ENCODE measurements at regions not wholly inside any gene's neighbourhood (a gene's known extent, or its start where the extent isn't known, plus 50 kb on each side); places are given as distances from the start of the nearest gene placed in this dataset.

GRCh38 chr1:116288201-116288598 lies 84.8 kb upstream of the ATP1A1 start:
- Histone ChIP-seq H3K4me3 (no peak overlapping the region), H3K4me1 (ENCODE audit: control insufficient read depth in 5 of 5, insufficient read depth in 5 of 5, low read length in 5 of 5) (no peaks in the 10 kb centered on the region), H3K27ac (ENCODE audit: low read depth in 1 of 2, low read length in 1 of 2) (no peak overlapping the region), H3K9me3 (ENCODE audit: control insufficient read depth in 4 of 4, insufficient read depth in 3 of 4, low read length in 3 of 4) (no peaks in the 10 kb centered on the region), H3K36me3 (ENCODE audit: control insufficient read depth in 4 of 4, insufficient read depth in 4 of 4, low read length in 4 of 4) (no peaks in the 10 kb centered on the region), H3K27me3 (ENCODE audit: control insufficient read depth in 3 of 3, insufficient read depth in 3 of 3, low read length in 2 of 3) (no peaks in the 10 kb centered on the region), H3K9ac (ENCODE audit: insufficient read depth in 1 of 2, low read length in 2 of 2) (no peak overlapping the region)
- no peak for TF ChIP-seq CTCF (IDR thresholded peaks at IDR 0.05; ENCODE audit: control extremely low read depth, extremely low read depth)
- DNase-seq (no peak), ATAC-seq (ENCODE audit: insufficient read depth, low FRiP score) (no peak)
- 57 to 76% methylated on average over 2 of the region's 2 CpGs for WGBS, 2 donors

GRCh38 chr1:116289193-116289592 lies 83.9 kb upstream of the ATP1A1 start:
- no peak for ATAC-seq (ENCODE audit: insufficient read depth, low FRiP score)
- Histone ChIP-seq H3K27ac (ENCODE audit: low read depth in 1 of 2, low read length in 1 of 2) (no peak overlapping the region), H3K27me3 (ENCODE audit: control insufficient read depth in 3 of 3, insufficient read depth in 3 of 3, low read length in 2 of 3) (no peaks in the 10 kb centered on the region), H3K36me3 (ENCODE audit: control insufficient read depth in 4 of 4, insufficient read depth in 4 of 4, low read length in 4 of 4) (no peaks in the 10 kb centered on the region), H3K4me1 (ENCODE audit: control insufficient read depth in 5 of 5, insufficient read depth in 5 of 5, low read length in 5 of 5) (no peaks in the 10 kb centered on the region), H3K9me3 (ENCODE audit: control insufficient read depth in 4 of 4, insufficient read depth in 3 of 4, low read length in 3 of 4) (no peaks in the 10 kb centered on the region), H3K4me3 (no peak overlapping the region), H3K9ac (ENCODE audit: insufficient read depth in 1 of 2, low read length in 2 of 2) (no peak overlapping the region)
- peak in 1 of 3 donors; percentile 42 for DNase-seq
- TF ChIP-seq CTCF (IDR thresholded peaks at IDR 0.05; ENCODE audit: control extremely low read depth, extremely low read depth), result no peak
- WGBS, 2 donors, result 81 to 84% methylated on average over 2 of the region's 2 CpGs

- ATAC-seq (ENCODE audit: insufficient read depth, low FRiP score), result no peak
- Histone ChIP-seq H3K9ac (ENCODE audit: insufficient read depth in 1 of 2, low read length in 2 of 2) (no peak overlapping the region), H3K4me1 (ENCODE audit: control insufficient read depth in 5 of 5, insufficient read depth in 5 of 5, low read length in 5 of 5) (no peaks in the 10 kb centered on the region), H3K27me3 (ENCODE audit: control insufficient read depth in 3 of 3, insufficient read depth in 3 of 3, low read length in 2 of 3) (no peaks in the 10 kb centered on the region), H3K36me3 (ENCODE audit: control insufficient read depth in 4 of 4, insufficient read depth in 4 of 4, low read length in 4 of 4) (no peaks in the 10 kb centered on the region), H3K9me3 (ENCODE audit: control insufficient read depth in 4 of 4, insufficient read depth in 3 of 4, low read length in 3 of 4) (no peaks in the 10 kb centered on the region), H3K27ac (ENCODE audit: low read depth in 1 of 2, low read length in 1 of 2) (no peak overlapping the region), H3K4me3 (no peak overlapping the region)
- no peak for TF ChIP-seq CTCF (IDR thresholded peaks at IDR 0.05; ENCODE audit: control extremely low read depth, extremely low read depth)
- WGBS, 2 donors, result 86 to 90% methylated on average over 3 of the region's 3 CpGs
- no peak for DNase-seq
Measured at GRCh38 chr1:116290085-116290705, 82.8 kb upstream of the ATP1A1 start.

GRCh38 chr1:116291024-116291423 lies 82.0 kb upstream of the ATP1A1 start:
- Histone ChIP-seq H3K27me3 (ENCODE audit: control insufficient read depth in 3 of 3, insufficient read depth in 3 of 3, low read length in 2 of 3) (no peaks in the 10 kb centered on the region), H3K4me1 (ENCODE audit: control insufficient read depth in 5 of 5, insufficient read depth in 5 of 5, low read length in 5 of 5) (no peaks in the 10 kb centered on the region), H3K4me3 (no peak overlapping the region), H3K9ac (ENCODE audit: insufficient read depth in 1 of 2, low read length in 2 of 2) (no peak overlapping the region), H3K27ac (ENCODE audit: low read depth in 1 of 2, low read length in 1 of 2) (no peak overlapping the region), H3K36me3 (ENCODE audit: control insufficient read depth in 4 of 4, insufficient read depth in 4 of 4, low read length in 4 of 4) (no peaks in the 10 kb centered on the region), H3K9me3 (ENCODE audit: control insufficient read depth in 4 of 4, insufficient read depth in 3 of 4, low read length in 3 of 4) (no peaks in the 10 kb centered on the region)
- 85 to 96% methylated on average over 2 of the region's 2 CpGs for WGBS, 2 donors
- no peak for DNase-seq
- no peak for ATAC-seq (ENCODE audit: insufficient read depth, low FRiP score)
- TF ChIP-seq CTCF (IDR thresholded peaks at IDR 0.05; ENCODE audit: control extremely low read depth, extremely low read depth), result no peak

All from lung (tissue), 11 donors.